22Rv1 (cell line): ENCODE measurements at regions not wholly inside any gene's neighbourhood (a gene's known extent, or its start where the extent isn't known, plus 50 kb on each side); places are given as distances from the start of the nearest gene placed in this dataset.

Experiments used
- CTCF ChIP-seq: fragments of 450-650 bp; IDR thresholded peaks from 2 replicates; pipeline ENCODE4 v1.5.1; 2017; ENCODE audit warnings: mild to moderate bottlenecking
- ZFX ChIP-seq: fragments of 450-650 bp; IDR thresholded peaks from 2 replicates; pipeline ENCODE4 v1.6.1; 2017; ENCODE audit warnings: antibody characterized with exemption, borderline replicate concordance

- no peak for TF ChIP-seq CTCF
- TF ChIP-seq ZFX, result no peak
Measured at GRCh38 chr5:52531105-52531504, 256.6 kb upstream of the ITGA1 start.
